Left renal pelvis (tissue), 4 donors: ENCODE measurements at regions not wholly inside any gene's neighbourhood (a gene's known extent, or its start where the extent isn't known, plus 50 kb on each side); places are given as distances from the start of the nearest gene placed in this dataset.
"Not testable (repeated sequence)": the region's sequence is repeated elsewhere in the genome, so short reads cannot be mapped to it uniquely, and the experiment has no call there.

Source experiments
- DNase-seq, 4 donors: peaks; one replicate each; pipeline ENCODE4 v3.0.0-alpha.2; 2013; ENCODE audit warnings: low read depth in 4 of 4, low spot score in 3 of 4

GRCh38 chr14:38600572-38600971, 344.7 kb upstream of the CLEC14A start:
- DNase-seq = not testable (repeated sequence)

DNA sequence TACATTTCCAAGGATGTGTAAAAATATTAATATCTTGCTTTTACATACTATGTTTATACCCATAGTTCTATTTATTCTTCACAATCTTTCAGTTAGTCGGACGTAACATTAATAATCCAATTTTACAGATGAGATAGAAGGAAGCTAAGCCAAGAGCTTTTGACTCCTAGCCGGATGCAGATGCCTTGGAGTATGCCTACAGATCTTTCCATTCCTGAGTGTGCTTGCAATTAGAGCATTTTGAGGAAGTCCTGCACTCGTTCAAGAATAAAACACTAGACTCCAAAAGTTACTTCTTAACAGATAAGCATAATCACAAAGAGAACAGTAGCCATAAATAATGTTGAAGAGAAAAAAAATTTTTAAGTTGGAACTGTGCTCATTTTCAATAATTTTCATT, 337.6 kb upstream of the CLEC14A start:
- no peak for DNase-seq

GRCh38 chr14:38592764-38593442, 337.0 kb upstream of the CLEC14A start:
- DNase-seq = no peak

DNA sequence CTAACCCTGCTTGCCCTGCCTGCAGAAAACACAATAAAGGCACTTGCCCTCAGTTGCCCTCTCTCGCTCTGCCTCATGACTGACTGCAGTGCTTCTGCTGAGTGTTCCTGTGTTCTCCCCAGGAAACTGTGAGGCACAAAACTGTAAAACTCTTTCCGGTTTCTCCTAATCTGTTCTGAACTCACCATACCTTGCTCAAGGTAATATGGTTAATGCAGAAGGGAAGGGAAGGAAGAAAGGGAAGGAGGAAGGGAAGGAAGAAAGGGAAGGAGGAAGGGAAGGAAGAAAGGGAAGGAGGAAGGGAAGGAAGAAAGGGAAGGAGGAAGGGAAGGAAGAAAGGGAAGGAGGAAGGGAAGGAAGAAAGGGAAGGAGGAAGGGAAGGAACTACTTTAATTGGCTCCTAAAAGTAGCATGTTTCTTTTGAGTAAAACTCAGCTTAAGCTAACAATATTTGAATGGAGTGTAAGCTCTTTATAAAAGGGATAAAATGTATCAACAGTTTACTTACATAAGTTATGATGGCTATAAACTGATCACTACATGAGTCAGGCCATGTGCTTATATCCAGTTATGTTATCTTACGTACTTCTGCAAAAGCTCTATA, 334.0 kb upstream of the CLEC14A start:
- DNase-seq = no peak

- no peak for DNase-seq
These were observed 327.6 kb upstream of the CLEC14A start for GRCh38 chr14:38583471-38583870.

GRCh38 chr14:38578278-38578681, 322.4 kb upstream of the CLEC14A start:
- DNase-seq = no peak

DNA sequence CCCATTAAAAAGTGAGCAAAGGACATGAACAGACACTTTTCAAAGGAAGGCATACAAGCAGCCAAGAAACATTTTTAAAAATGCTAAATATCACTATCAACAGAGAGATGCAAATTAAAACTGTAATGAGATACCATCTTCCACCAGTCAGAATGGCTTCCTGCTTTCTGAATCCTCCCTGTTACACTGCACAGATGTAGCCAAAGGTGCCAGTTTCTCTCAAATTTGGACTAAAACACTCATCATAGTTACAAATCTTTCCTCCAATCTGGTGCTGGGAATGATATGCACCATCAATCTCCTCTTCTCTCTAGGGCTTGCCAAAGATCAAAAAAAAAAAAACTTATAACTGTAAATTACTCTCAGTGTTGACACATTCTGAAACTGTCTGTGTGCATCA, 311.8 kb upstream of the CLEC14A start:
- DNase-seq = no peak

DNA sequence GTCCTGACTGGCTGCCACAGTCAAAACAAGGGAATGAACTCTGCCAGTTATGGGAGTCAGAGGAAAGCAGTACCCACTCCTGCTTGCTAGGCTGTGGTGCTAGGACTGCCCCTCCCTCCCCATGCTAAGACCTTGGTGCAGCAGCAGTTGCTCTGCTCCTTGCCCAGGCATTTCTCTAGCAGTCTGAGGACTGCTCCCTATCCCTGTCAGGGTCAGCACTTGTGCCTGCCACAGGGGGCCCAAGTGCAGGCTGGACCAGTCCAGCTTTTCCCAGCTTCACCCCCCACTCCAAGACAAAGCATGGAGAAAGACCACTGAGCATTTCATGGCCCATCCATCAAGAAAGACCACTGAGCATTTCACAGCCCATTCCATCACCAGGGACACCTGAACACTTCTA, 305.8 kb upstream of the CLEC14A start:
- no peak for DNase-seq

DNA sequence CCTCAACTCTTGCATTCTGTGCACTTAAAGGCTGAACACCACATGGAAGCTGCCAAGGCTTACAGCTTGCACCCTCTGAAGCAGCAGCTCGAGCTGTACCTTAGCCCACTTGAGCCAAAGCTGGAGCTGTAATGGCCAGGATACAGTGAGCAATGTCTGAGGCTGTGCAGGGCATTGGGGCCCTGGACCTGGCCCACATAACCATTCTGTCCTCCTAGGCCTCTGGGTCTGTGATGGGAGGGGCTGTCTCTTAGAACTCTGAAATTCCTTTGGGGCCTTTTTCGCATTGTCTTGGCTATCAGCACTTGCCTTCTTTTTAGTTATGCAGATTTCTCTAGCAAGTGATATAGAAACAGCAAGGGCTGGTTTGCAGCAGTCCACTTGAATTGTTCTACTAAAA, 303.8 kb upstream of the CLEC14A start:
- no peak for DNase-seq

- not testable (repeated sequence) for DNase-seq
These were observed 301.5 kb upstream of the CLEC14A start for GRCh38 chr14:38557391-38557790.

GRCh38 chr14:38556252-38556651, 300.4 kb upstream of the CLEC14A start:
- no peak for DNase-seq

- no peak for DNase-seq
These were observed 298.1 kb upstream of the CLEC14A start for GRCh38 chr14:38554026-38554425.

DNA sequence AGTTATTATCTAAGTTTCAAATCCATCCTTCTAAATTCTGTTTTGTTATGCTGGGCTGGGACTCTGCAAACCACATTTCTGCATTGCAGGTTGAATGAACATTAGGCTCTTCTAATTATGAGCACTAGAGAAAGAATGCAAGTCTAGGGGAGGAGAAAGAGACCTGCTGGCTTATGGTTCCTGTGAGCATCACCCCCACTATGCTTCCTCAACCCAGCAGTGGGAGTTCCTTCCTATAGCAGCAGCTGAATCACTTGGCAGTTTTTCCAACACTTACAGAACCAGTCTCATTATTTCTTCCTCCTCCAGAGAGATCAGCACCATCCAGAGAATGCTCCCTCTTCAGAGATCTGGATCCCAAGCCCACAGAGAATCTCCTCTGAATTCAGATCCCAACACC, 297.7 kb upstream of the CLEC14A start:
- DNase-seq = no peak

- DNase-seq = no peak
These were observed 293.7 kb upstream of the CLEC14A start for GRCh38 chr14:38549564-38549963.

DNA sequence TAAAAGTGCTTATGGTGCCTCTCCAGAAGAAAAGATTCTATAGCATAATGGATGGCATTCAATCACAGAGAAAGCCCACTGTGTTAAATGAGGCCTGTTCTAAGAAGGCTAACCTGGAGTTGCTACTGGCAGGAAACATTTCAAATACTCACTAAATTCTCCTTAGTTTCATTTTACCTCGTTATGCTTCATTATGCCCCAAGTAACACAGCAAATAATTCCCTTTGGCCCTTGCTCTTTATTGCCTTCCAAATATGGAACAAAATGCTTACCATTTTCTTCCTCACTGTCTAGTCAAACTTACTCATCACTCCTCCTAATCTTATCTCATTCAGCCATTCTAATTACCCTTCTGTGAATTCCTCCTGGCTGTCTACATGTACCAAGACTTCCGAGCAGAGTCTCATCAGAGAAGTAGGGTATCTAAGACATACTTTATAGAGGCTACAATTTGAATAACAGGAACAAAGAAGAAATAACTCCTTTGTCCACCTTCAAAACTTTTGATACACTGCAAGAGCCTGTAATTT, 292.1 kb upstream of the CLEC14A start:
- DNase-seq = no peak

- DNase-seq = no peak
These were observed 291.1 kb upstream of the CLEC14A start for GRCh38 chr14:38546932-38547551.

DNA sequence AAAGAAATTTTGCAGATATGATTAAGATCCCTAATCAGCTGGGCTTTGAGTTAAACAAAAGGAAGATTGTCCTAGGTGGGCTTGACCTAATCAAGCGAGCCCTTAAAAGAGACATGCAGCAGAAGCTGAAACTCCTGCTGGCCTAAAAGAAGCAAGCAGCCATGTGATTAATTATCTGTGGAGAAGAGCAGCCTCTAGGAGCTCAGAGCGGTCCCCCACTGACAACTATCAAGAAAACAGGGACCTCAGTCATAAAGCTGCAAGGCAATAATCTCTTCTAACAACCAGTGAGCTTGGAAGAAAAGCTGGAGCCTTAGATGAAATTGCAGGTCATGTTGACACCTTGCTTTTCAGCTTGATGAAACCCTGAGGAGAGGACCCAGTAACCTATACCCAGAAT, 288.9 kb upstream of the CLEC14A start:
- DNase-seq = no peak

GRCh38 chr14:38543851-38544250, 288.0 kb upstream of the CLEC14A start:
- not testable (repeated sequence) for DNase-seq

GRCh38 chr14:38538053-38538452, 282.2 kb upstream of the CLEC14A start:
- DNase-seq = not testable (repeated sequence)

- DNase-seq = no peak
These were observed 280.6 kb upstream of the CLEC14A start for GRCh38 chr14:38536376-38537038.

DNA sequence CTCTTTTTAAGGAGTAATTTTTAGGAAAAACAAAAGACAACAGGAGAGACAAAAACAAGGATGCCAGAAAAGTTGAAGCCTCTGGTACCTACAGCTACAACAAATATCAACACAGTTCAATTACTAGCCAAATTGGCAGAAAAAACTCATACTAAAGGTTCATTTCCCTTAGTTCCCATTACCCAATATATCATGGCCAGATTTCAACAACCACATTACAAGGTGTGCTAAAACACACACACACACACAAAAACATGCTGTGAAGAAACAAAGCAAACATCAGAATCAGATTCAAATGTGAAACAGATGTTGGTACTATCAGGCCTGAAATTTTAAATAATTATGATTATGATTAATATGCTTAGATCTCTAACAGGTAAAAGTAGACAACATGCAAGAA, 272.7 kb upstream of the CLEC14A start:
- DNase-seq = no peak
